ENCODE measurements at regions not wholly inside any gene's neighbourhood (a gene's known extent, or its start where the extent isn't known, plus 50 kb on each side); places are given as distances from the start of the nearest gene placed in this dataset.

DNA sequence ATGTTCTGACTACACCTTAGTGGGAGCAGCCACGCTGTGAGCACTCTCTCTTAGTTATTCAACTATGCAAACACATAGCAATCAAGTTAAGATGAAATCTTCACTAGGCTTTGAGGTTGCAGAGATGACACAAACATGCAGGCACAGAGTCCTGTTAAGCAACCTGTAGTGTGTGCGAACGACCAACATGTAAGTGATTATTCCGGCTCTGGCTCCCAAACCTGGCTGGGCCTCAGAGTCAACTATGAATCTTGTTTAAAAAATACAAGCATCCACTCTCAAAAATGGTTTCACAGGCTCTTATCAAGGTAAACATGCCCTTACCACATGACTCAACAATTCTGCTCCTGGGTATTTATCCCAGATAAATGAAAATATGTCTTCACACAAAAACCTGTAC is 91.4 kb downstream of the IRS2 start:
- no peak for TF ChIP-seq POLR2A (IDR thresholded peaks at IDR 0.05)
- TF ChIP-seq, protein P1, sequence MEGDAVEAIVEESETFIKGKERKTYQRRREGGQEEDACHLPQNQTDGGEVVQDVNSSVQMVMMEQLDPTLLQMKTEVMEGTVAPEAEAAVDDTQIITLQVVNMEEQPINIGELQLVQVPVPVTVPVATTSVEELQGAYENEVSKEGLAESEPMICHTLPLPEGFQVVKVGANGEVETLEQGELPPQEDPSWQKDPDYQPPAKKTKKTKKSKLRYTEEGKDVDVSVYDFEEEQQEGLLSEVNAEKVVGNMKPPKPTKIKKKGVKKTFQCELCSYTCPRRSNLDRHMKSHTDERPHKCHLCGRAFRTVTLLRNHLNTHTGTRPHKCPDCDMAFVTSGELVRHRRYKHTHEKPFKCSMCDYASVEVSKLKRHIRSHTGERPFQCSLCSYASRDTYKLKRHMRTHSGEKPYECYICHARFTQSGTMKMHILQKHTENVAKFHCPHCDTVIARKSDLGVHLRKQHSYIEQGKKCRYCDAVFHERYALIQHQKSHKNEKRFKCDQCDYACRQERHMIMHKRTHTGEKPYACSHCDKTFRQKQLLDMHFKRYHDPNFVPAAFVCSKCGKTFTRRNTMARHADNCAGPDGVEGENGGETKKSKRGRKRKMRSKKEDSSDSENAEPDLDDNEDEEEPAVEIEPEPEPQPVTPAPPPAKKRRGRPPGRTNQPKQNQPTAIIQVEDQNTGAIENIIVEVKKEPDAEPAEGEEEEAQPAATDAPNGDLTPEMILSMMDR (IDR thresholded peaks at IDR 0.05): no peak
